Prostate gland (tissue), 2 donors: ENCODE measurements at regions not wholly inside any gene's neighbourhood (a gene's known extent, or its start where the extent isn't known, plus 50 kb on each side); places are given as distances from the start of the nearest gene placed in this dataset.

Source experiments
- DNase-seq: peaks from one replicate; pipeline ENCODE4 v3.0.0-alpha.2; 2019; ENCODE audit warnings: low spot score
- H3K27ac ChIP-seq, 2 donors: fragments of 200-600 bp; sonication (generic); 2 replicates each; pipeline ENCODE4 v1.5.1; 2017 to 2019
- H3K27me3 ChIP-seq: fragments of 200-600 bp; sonication (generic); replicated peaks from 2 replicates; pipeline ENCODE4 v1.5.1; 2019; ENCODE audit not compliant: insufficient read depth
- H3K36me3 ChIP-seq, 2 donors: fragments of 200-600 bp; sonication (generic); 1 replicate in 1 of 2; 2 replicates in 1 of 2; pipeline versions ENCODE4 v1.5.1 to v1.8.1; 2017 to 2019
- H3K4me1 ChIP-seq: fragments of 200-600 bp; sonication (generic); replicated peaks from 2 replicates; pipeline ENCODE4 v1.5.1; 2019
- H3K4me3 ChIP-seq, 2 donors: fragments of 200-600 bp; sonication (generic); 2 replicates each; pipeline ENCODE4 v1.5.1; 2017 to 2019
- H3K9me3 ChIP-seq: fragments of 200-600 bp; sonication (generic); 2 replicates; pipeline ENCODE4 v1.5.1; 2017
- POLR2A ChIP-seq: fragments of 450-650 bp; IDR thresholded peaks from one replicate; pipeline ENCODE4 v1.6.1; 2016; ENCODE audit warnings: antibody characterized with exemption, mild to moderate bottlenecking
- POLR2AphosphoS5 ChIP-seq: sonication (generic); formaldehyde crosslinking; IDR thresholded peaks from one replicate; pipeline ENCODE4 v1.6.1; 2017; ENCODE audit warnings: antibody characterized with exemption
- WGBS: methylation state at CpG from one replicate; pipeline ENCODE4 v1.1.5; 2018; 5-methylcytosine and 5-hydroxymethylcytosine counted together
- intact Hi-C: fragments of 100-400 bp; cut with DNase I; formaldehyde crosslinking; loops from one replicate; pipeline ENCODE4 v1.14.2; 2022
- TF ChIP-seq, protein P1 (sequence below), 4 experiments: fragments of 200-600 bp in 2 of 4; fragments of 450-650 bp in 2 of 4; sonication (generic) in 2 of 4; IDR thresholded peaks; 1 replicate in 3 of 4; 2 replicates in 1 of 4; pipeline ENCODE4 v1.5.1; 2016 to 2019; ENCODE audit warnings: antibody characterized with exemption in 4 of 4, mild to moderate bottlenecking in 2 of 4, moderate library complexity in 2 of 4

DNA sequence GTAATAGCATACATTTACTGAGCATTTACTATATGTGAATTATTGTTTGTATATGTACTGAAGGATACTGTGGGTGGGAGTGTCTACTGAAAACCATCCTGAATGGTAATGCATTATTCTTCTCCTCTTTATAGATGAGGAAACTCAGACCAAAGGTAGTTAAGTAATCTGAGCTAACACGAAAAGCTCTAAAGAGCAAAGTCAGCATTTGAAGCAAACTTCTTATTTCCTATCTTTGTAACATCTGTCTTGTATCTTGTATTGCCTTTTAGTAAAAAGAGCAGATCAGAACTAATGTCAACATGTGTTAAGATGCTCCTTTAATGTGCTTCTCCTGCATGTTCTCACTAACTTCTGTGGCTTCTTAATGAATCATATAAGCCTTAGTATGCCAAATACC is 382.8 kb upstream of the NXPH2 start:
- no peaks in the 10 kb centered on the region for H3K4me1 ChIP-seq
- H3K27me3 ChIP-seq = no peaks in the 10 kb centered on the region
- TF ChIP-seq POLR2AphosphoS5 (no peak), POLR2A (no peak)
- TF ChIP-seq, protein P1, sequence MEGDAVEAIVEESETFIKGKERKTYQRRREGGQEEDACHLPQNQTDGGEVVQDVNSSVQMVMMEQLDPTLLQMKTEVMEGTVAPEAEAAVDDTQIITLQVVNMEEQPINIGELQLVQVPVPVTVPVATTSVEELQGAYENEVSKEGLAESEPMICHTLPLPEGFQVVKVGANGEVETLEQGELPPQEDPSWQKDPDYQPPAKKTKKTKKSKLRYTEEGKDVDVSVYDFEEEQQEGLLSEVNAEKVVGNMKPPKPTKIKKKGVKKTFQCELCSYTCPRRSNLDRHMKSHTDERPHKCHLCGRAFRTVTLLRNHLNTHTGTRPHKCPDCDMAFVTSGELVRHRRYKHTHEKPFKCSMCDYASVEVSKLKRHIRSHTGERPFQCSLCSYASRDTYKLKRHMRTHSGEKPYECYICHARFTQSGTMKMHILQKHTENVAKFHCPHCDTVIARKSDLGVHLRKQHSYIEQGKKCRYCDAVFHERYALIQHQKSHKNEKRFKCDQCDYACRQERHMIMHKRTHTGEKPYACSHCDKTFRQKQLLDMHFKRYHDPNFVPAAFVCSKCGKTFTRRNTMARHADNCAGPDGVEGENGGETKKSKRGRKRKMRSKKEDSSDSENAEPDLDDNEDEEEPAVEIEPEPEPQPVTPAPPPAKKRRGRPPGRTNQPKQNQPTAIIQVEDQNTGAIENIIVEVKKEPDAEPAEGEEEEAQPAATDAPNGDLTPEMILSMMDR (IDR thresholded peaks at IDR 0.05) = no peak
- DNase-seq = no peak
- no peak overlapping the region for H3K4me3 ChIP-seq
- intact Hi-C loops = no loop called here
- H3K9me3 ChIP-seq = no peaks in the 10 kb centered on the region
- no peak overlapping the region for H3K27ac ChIP-seq
- no peaks in the 10 kb centered on the region for H3K36me3 ChIP-seq
- whole genome bisulfite sequencing = 93% methylated on average over 1 of the region's 1 CpG

DNA sequence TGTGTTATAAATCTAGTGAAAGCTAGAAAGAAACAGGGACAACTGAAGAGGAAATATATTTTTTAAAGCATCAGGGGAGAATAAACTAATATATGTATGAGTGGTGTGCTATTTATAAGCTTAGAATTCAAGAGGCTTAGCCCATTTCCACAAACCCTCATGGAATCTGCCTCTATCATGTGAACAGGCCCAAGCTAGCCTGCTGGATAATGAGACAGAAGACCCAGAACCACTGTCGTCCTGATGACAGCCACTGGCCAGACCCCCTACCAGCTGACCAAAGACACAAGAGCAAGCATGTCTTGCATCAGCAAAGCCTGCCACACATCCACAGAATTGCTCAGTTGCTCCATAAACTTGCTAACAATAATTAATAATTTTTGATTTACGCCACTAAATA is 382.3 kb upstream of the NXPH2 start:
- TF ChIP-seq, protein P1 (IDR thresholded peaks at IDR 0.05) = no peak
- no peak for TF ChIP-seq POLR2A
- no peak for TF ChIP-seq POLR2AphosphoS5
- Histone ChIP-seq H3K27ac (no peak overlapping the region), H3K4me3 (no peak overlapping the region), H3K36me3 (no peaks in the 10 kb centered on the region), H3K4me1 (no peaks in the 10 kb centered on the region), H3K9me3 (no peaks in the 10 kb centered on the region), H3K27me3 (no peaks in the 10 kb centered on the region)
- no peak for DNase-seq
- intact Hi-C loops = no loop called here
- WGBS = 65% methylated on average over 2 of the region's 2 CpGs

DNA sequence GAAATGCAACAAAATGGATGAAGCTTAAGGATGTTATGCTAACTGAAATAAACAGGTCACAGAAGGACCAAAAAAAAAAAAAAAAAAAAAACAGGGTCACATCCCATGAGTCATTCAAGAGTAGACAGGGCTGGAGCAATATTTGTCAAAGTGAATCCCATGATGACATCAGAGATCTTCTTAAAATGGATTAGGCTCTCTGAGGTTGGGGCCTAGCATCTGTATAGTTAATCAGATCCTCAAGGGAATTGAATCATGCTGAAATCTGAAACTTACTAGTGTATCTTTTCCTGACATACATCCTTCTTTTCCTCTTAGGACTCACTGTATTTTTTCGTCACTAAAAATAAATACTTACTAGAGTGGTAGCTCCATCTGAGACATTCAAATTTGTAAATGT is 380.6 kb upstream of the NXPH2 start:
- TF ChIP-seq POLR2A (no peak), POLR2AphosphoS5 (no peak)
- TF ChIP-seq, protein P1 (IDR thresholded peaks at IDR 0.05) = no peak
- Histone ChIP-seq H3K27ac (no peak overlapping the region), H3K4me1 (no peaks in the 10 kb centered on the region), H3K36me3 (no peaks in the 10 kb centered on the region), H3K4me3 (no peak overlapping the region), H3K9me3 (no peaks in the 10 kb centered on the region), H3K27me3 (no peaks in the 10 kb centered on the region)
- no peak for DNase-seq
- intact Hi-C loops = no loop called here
- WGBS = 54% methylated on average over 1 of the region's 1 CpG

DNA sequence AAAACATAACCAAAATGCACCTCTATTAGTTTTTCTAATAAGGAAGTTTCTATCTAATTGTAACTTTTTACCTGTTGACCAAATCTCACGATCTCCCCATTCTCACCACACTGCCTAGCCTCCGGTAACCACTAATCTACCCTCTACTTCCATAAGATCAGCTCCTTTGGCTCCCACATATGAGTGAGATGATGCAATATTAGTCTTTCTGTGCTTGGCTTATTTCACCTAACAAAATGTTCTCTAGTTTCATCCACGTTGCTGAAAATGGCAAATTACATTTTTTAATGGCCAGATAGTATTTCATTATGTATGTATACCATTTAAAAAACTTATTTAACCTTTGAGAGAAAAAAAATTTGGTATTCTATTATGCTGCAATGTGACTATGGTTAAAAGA is 379.0 kb upstream of the NXPH2 start:
- intact Hi-C loops = no loop called here
- H3K9me3 ChIP-seq = no peaks in the 10 kb centered on the region

DNA sequence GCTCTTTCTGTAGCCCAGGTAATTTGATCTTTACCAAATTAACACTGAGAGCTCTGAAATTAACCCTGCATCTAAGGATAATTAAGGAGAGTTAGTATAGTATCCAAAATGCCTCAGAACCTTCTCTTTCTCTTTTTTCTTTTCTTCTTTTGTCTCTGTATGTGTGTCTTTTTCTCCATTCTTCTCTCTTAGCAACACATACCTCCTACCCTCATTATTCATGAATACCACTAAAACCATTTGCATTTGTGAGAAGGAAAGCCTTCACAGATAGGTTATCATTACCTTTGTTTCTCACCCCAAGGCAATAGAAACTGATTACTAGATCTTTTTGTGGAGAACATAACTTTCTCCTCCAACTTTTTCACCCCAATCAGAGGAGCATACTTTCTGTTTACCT is 376.5 kb upstream of the NXPH2 start:
- intact Hi-C loops = no loop called here
- H3K27me3 ChIP-seq = no peaks in the 10 kb centered on the region
- H3K4me1 ChIP-seq = no peaks in the 10 kb centered on the region
- DNase-seq = no peak
- TF ChIP-seq POLR2A (no peak), POLR2AphosphoS5 (no peak)
- TF ChIP-seq, protein P1 (IDR thresholded peaks at IDR 0.05) = no peak
- H3K36me3 ChIP-seq = no peaks in the 10 kb centered on the region
- H3K4me3 ChIP-seq = no peak overlapping the region
- no peak overlapping the region for H3K27ac ChIP-seq
- no peaks in the 10 kb centered on the region for H3K9me3 ChIP-seq

More for the DNA sequence above, 379.0 kb upstream of the NXPH2 start:
- no peak overlapping the region for H3K27ac ChIP-seq
- H3K36me3 ChIP-seq = no peaks in the 10 kb centered on the region
- no peak for DNase-seq
- no peaks in the 10 kb centered on the region for H3K4me1 ChIP-seq
- H3K4me3 ChIP-seq = no peak overlapping the region
- TF ChIP-seq POLR2AphosphoS5 = no peak
- H3K27me3 ChIP-seq = no peaks in the 10 kb centered on the region
- 73% methylated on average over 3 of the region's 3 CpGs for WGBS
